ENCODE measurements at regions not wholly inside any gene's neighbourhood (a gene's known extent, or its start where the extent isn't known, plus 50 kb on each side); places are given as distances from the start of the nearest gene placed in this dataset.
A peak's percentile ranks its signal among the peaks of the same experiment; 100 is the strongest.

- H3K36me3 ChIP-seq: no peaks in the 10 kb centered on the region
- DNase-seq: peak; percentile 16
- no peak overlapping the region for H3K4me3 ChIP-seq (ENCODE audit: low read depth, low read length)
Observed at GRCh38 chr4:86497980-86498862, 95.9 kb upstream of the PTPN13 start.

GRCh38 chr4:86498863-86499166 is 95.3 kb upstream of the PTPN13 start:
- no peaks in the 10 kb centered on the region for H3K4me1 ChIP-seq
- no peak for DNase-seq
- no peaks in the 10 kb centered on the region for H3K9me3 ChIP-seq
- no peaks in the 10 kb centered on the region for H3K36me3 ChIP-seq
- no peaks in the 10 kb centered on the region for H3K27me3 ChIP-seq
- no peak overlapping the region for H3K4me3 ChIP-seq (ENCODE audit: low read depth, low read length)
- TF ChIP-seq CTCF (IDR thresholded peaks at IDR 0.05; ENCODE audit: low read depth, low read length): no peak

More at GRCh38 chr4:86497980-86498862, 95.9 kb upstream of the PTPN13 start:
- Histone ChIP-seq H3K27me3 (no peaks in the 10 kb centered on the region), H3K9me3 (no peaks in the 10 kb centered on the region), H3K4me1 (no peaks in the 10 kb centered on the region)
- peak; percentile 87 for TF ChIP-seq CTCF (IDR thresholded peaks at IDR 0.05; ENCODE audit: low read depth, low read length)

DNA sequence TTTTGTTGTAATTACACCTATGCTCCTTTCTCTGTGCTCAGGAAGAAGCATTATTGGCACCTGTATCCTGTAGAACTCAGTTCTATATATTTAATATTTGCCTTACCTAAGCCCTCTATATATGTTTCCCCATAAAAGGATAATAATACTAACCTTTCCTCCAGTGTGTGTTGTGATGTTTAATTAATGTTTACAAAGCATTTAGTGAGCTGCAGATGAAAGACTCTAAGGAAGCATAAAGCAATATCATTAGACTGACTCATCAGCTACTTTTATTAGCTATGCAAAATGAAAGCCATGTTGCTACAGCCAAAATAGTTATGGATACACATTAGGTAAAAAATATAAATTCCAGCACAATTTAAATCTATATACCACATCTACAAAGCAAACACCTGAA is 93.6 kb upstream of the PTPN13 start:
- H3K36me3 ChIP-seq: no peaks in the 10 kb centered on the region
- DNase-seq: no peak
- no peak for TF ChIP-seq CTCF (IDR thresholded peaks at IDR 0.05; ENCODE audit: low read depth, low read length)
- H3K27me3 ChIP-seq: no peaks in the 10 kb centered on the region
- H3K4me3 ChIP-seq (ENCODE audit: low read depth, low read length): no peak overlapping the region
- H3K4me1 ChIP-seq: no peaks in the 10 kb centered on the region
- H3K9me3 ChIP-seq: no peaks in the 10 kb centered on the region

- H3K4me1 ChIP-seq: no peaks in the 10 kb centered on the region
- H3K27me3 ChIP-seq: no peaks in the 10 kb centered on the region
- no peak for TF ChIP-seq CTCF (IDR thresholded peaks at IDR 0.05; ENCODE audit: low read depth, low read length)
- no peaks in the 10 kb centered on the region for H3K36me3 ChIP-seq
- H3K9me3 ChIP-seq: no peaks in the 10 kb centered on the region
- H3K4me3 ChIP-seq (ENCODE audit: low read depth, low read length): no peak overlapping the region
- DNase-seq: no peak
Observed at GRCh38 chr4:86502081-86502480, 92.0 kb upstream of the PTPN13 start.

- H3K9me3 ChIP-seq: no peaks in the 10 kb centered on the region
- no peaks in the 10 kb centered on the region for H3K36me3 ChIP-seq
- no peak for DNase-seq
- no peak overlapping the region for H3K4me3 ChIP-seq (ENCODE audit: low read depth, low read length)
- no peaks in the 10 kb centered on the region for H3K4me1 ChIP-seq
- H3K27me3 ChIP-seq: no peaks in the 10 kb centered on the region
- no peak for TF ChIP-seq CTCF (IDR thresholded peaks at IDR 0.05; ENCODE audit: low read depth, low read length)
Observed at GRCh38 chr4:86506591-86506990, 87.5 kb upstream of the PTPN13 start.

DNA sequence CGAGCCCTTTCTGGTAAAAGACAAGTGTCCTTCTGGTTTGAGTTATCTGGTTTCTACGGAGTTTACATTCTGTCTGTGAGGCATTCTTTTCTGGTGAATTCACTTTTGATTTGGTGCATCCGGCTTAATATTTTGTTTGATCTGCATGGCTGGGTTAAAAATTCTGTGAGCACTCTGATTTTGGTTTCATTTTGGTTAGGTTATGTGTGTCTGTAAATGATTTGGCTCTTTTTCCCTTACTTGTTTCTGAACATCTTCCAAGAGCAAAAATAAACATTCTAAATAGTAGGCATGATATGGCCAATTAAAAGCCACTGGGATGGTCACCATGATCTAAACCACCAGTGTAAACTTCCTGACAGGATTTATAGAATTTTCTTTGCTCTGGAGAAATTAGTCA is 85.7 kb upstream of the PTPN13 start:
- Histone ChIP-seq H3K4me1 (no peaks in the 10 kb centered on the region), H3K27me3 (no peaks in the 10 kb centered on the region), H3K9me3 (no peaks in the 10 kb centered on the region), H3K36me3 (no peaks in the 10 kb centered on the region), H3K4me3 (ENCODE audit: low read depth, low read length) (no peak overlapping the region)
- no peak for TF ChIP-seq CTCF (IDR thresholded peaks at IDR 0.05; ENCODE audit: low read depth, low read length)
- no peak for DNase-seq

All from BE2C (cell line).